HuH-7.5 (cell line): ENCODE measurements at regions not wholly inside any gene's neighbourhood (a gene's known extent, or its start where the extent isn't known, plus 50 kb on each side); places are given as distances from the start of the nearest gene placed in this dataset.

Source experiments
- DNase-seq: peaks from one replicate; pipeline ENCODE4 v3.0.0; 2011; ENCODE audit warnings: low spot score

GRCh38 chr16:5845046-5845445 lies 747.5 kb upstream of the EEF2KMT start:
- no peak for DNase-seq

GRCh38 chr16:5841974-5842373 lies 744.4 kb upstream of the EEF2KMT start:
- DNase-seq = no peak

- DNase-seq = no peak
These were observed 741.1 kb upstream of the EEF2KMT start for GRCh38 chr16:5838725-5839124.

- no peak for DNase-seq
These were observed 740.5 kb upstream of the EEF2KMT start for GRCh38 chr16:5838071-5838470.

- DNase-seq = no peak
These were observed 739.5 kb upstream of the EEF2KMT start for GRCh38 chr16:5837007-5837670.

- DNase-seq = no peak
These were observed 738.3 kb upstream of the EEF2KMT start for GRCh38 chr16:5835876-5836275.

GRCh38 chr16:5826332-5826731 lies 728.7 kb upstream of the EEF2KMT start:
- no peak for DNase-seq

- DNase-seq = no peak
These were observed 722.9 kb upstream of the EEF2KMT start for GRCh38 chr16:5820472-5820871.

GRCh38 chr16:5815570-5816237 lies 718.1 kb upstream of the EEF2KMT start:
- no peak for DNase-seq

GRCh38 chr16:5801396-5801795 lies 703.8 kb upstream of the EEF2KMT start:
- DNase-seq = no peak

- no peak for DNase-seq
These were observed 696.0 kb upstream of the EEF2KMT start for GRCh38 chr16:5793556-5793955.

GRCh38 chr16:5791011-5791657 lies 693.5 kb upstream of the EEF2KMT start:
- DNase-seq = no peak

GRCh38 chr16:5790512-5790911 lies 692.9 kb upstream of the EEF2KMT start:
- DNase-seq = no peak

GRCh38 chr16:5789033-5789432 lies 691.4 kb upstream of the EEF2KMT start:
- no peak for DNase-seq

GRCh38 chr16:5781436-5781835 lies 683.8 kb upstream of the EEF2KMT start:
- DNase-seq = no peak

GRCh38 chr16:5776876-5777275 lies 679.3 kb upstream of the EEF2KMT start:
- DNase-seq = no peak

GRCh38 chr16:5775916-5776315 lies 678.3 kb upstream of the EEF2KMT start:
- DNase-seq = no peak

GRCh38 chr16:5770118-5770517 lies 672.5 kb upstream of the EEF2KMT start:
- DNase-seq = no peak

- no peak for DNase-seq
These were observed 671.9 kb upstream of the EEF2KMT start for GRCh38 chr16:5769513-5769912.

GRCh38 chr16:5768445-5768844 lies 670.9 kb upstream of the EEF2KMT start:
- no peak for DNase-seq

GRCh38 chr16:5763176-5763575 lies 665.6 kb upstream of the EEF2KMT start:
- no peak for DNase-seq

GRCh38 chr16:5762362-5762761 lies 664.8 kb upstream of the EEF2KMT start:
- DNase-seq = no peak

GRCh38 chr16:5761592-5761991 lies 664.0 kb upstream of the EEF2KMT start:
- no peak for DNase-seq

- DNase-seq = no peak
These were observed 660.7 kb upstream of the EEF2KMT start for GRCh38 chr16:5758281-5758680.
